GM19372 (cell line): ENCODE measurements at regions not wholly inside any gene's neighbourhood (a gene's known extent, or its start where the extent isn't known, plus 50 kb on each side); places are given as distances from the start of the nearest gene placed in this dataset.

Source experiments
- ATAC-seq: cut with Tn5 transposase; IDR thresholded peaks from one replicate; pipeline ENCODE4 v1.9.1; 2021; ENCODE audit warnings: mild to moderate bottlenecking, low read depth, moderate library complexity; ENCODE audit not compliant: unreplicated experiment

DNA sequence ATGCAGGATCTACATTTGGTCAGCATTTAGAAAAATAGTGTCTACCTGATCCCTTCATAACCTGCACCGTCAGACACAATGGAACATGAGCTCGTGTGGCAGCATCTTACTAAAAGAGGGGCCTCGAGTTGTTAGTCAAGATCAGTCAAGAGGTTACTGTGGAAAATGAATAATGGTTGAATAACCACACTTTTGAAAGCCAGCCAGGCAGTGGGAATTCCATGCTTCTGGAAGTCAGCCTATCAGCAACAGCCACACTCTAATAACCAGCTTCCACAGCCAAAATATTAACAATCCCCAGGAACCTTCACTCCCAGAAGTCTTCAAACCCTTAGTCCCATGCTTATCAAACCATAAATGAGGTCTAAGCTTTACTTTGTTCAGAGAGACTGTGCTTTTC lies 234.3 kb downstream of the HS3ST1 start:
- no peak for ATAC-seq

DNA sequence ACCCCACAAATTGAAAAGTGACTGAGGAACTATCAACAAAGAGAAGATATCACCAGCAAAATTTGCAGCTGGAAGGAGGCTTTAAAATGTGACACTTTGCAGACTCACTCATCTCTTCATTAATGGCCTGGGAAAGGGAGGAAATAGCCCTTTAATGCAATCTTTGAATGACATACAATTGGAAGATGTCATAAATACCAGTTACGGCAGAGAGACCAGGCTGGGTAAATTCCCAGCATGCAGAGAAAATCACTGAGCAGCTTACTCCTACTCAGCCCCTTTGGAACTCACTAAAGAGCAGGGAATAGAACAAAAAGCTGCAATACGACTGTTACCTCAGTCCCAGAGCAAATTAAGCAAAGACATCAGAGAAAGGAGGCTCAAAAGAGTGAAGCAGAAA lies 238.9 kb downstream of the HS3ST1 start:
- no peak for ATAC-seq

DNA sequence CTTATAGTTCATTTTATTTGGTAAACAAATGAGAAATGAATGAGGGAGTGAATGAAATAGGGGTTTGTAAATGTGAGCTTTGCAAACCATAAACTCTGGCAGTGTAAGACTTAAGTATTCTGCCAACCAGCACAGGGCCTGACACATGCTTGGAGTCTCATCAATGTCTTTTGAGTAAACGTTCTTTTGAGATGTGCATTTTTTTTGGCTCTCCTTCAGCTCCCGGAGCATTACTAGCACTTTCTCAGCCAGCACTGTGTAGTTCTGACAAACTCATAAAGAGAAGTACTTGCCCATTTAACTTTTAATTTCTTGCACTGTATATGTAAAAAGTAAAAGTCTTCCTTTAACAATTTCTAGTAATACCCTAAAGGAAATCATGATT lies 245.3 kb downstream of the HS3ST1 start:
- no peak for ATAC-seq

DNA sequence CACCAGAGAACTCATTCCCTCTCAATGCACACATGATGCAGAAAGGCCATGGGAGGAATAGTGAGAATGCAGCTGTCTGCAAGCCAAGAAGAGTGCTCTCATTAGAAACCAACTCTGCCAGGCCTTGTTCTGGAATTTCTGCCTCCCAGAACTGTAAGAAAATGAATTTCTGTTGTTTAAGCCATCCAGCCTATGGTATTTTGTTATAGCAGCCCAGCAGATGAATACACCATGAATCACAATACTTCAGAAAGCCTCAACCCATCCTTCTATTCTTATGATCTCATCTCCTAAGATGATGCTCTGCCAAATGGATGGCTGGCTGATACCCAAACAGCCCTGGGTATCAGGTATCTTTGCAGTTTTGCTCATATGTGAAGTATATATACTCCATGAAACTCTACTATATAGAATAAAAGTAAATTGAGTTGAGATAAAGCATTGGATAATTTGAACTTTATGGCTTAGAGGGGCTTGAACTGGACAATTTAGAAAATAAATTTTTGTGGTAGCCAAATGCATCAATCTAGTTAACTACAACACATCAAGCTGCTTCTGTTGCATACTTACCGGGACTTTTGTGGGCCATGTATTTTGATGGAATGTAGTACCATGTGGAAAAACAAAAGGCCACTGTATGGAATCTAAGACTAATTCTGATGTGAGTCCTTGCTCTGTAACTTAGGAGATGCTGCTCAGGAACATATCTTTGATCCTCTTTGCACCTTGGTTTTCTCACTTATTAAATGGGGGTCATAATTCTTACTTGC lies 245.9 kb downstream of the HS3ST1 start:
- ATAC-seq = no peak

DNA sequence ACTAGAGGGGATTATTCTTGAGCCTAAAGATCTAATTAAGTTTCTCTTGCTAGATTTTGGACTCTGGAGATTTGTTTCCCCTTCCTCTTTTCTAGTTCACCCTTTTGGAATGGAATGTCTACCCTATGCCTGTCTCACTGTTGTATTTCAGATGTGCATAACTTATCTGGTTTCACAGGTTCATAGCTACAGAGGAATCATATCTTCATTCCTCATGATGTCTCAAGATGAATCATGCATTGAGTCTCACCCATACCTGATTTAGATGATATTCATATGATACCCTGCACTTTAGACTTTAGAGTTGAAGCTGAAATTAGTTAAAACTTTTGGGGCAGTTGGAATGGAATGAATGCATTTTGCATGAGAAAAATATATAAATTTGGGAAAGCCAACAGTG lies 246.7 kb downstream of the HS3ST1 start:
- ATAC-seq = no peak

DNA sequence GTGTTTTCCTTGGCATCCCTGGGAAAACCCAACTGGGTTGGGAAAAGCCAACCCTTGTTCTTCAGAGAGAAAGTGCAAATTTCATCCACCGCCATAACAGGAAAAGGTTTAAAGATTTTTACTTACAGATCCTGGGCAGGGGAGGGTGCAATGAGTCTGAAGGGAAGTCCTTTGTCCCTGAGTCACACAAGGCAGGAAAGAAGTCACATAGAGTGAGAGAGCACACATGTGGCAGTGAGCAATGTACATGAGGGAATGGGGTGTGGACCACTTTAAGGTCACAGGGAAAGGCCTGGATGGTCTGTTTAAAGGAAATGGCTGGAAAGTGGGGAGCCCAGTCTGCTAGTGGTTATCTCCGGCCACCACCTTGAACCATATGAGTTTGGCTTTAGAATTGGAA lies 248.9 kb downstream of the HS3ST1 start:
- ATAC-seq = no peak

DNA sequence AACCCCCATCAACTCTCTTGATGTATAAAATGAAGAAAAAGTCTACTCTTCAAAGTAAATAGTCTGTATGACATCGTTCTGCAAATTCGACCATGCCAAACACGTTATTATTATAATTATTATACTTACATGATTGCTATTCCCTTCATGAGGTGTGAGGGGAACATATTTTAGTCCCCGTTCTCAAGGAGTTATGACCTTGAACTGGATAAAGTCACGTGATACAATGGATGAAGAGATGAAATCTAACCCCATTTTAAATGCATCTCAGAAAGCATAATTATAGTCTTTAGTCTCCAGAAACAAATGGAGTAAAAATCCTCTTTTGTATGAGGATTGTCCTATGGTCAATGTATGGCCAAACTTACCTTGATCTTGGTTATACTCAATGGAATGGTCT lies 250.3 kb downstream of the HS3ST1 start:
- ATAC-seq = no peak

DNA sequence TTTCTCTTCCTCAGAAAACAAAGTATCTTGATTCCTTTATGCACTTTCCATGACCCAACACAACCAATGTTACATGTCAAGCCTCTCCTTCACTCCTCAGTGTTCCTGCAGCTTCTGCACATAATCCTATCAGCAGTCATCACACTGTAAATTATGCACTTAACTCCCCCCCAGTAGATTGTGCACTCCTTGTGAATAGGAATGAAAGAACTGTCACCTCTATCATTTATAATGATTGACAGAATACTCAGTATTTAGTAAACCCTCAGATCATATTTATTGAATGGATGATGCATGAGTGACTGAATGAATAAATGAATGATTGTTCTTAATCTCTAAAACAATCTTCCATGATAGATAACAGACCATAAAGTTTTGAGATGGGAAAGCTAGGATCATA lies 253.3 kb downstream of the HS3ST1 start:
- no peak for ATAC-seq

DNA sequence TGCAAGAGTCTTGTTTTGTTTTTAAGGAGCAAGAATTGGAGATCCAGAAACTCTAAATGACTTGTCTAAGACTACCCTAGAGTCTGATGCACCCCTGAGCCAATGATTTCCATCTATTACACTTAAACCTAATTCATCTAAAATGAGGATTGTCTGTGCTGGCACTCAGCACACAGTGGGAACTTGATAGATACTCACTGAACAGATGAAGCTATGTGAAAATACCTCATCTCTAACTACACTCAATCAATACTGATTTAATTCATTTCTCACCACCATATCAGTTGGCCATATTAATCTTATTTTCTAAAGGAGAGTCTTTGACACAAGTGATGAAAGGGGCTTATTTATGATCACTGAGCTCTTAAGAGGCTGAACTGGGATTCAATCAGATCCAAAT lies 262.1 kb downstream of the HS3ST1 start:
- no peak for ATAC-seq

DNA sequence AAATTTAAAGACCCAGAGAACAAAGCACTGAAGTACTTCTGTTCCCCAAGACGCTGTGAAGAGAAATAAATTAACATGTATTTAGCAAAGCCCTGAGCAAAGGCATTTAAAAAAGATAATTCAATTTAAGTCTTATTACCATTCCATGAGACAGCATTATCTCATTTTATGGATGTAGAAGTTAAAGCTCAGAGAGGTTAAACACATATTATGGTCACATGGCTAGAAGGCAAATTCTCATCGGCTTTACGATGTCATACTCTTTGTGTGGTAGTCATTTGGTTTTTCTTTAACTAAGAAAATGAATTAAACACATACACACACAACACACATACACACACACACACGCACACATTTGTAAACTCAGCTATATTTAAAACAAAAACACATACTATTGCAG lies 262.7 kb downstream of the HS3ST1 start:
- ATAC-seq = no peak

DNA sequence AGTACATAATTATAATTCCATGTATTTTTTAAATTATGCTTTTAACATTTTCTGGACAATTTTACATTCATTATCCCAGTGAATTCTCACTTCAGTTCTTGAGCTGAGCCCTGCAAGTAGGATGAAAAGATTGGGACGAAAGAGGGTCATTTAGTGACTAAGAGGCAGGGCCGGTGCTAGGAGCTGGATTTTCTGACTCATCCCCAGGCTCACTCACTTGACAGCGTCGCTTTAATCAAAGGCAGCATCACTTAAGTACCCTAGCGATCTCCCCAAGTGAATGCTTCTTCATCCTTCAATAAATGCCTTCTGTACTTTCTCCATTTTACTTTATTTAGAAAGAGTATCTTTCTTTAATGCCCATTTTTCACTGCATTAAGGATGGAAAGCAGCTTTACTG lies 263.6 kb downstream of the HS3ST1 start:
- no peak for ATAC-seq

DNA sequence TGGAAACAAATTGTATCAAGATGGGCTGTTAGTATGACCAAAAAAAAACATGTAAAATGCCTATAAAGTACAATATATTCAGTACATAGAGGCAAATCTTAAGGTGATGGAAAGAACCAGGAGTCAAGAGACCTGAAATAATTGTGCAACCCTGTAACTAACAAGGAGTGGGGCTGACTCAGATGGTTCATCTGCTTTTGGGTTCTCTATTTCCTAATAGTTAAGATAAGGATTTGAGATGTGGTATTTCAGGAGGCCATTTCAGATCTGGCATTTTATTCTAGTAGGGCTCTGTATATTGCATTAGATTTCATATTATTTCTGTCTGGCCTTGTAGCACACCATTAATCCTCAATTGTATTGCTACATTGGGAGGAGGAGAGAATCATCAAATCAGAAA lies 268.4 kb downstream of the HS3ST1 start:
- no peak for ATAC-seq

DNA sequence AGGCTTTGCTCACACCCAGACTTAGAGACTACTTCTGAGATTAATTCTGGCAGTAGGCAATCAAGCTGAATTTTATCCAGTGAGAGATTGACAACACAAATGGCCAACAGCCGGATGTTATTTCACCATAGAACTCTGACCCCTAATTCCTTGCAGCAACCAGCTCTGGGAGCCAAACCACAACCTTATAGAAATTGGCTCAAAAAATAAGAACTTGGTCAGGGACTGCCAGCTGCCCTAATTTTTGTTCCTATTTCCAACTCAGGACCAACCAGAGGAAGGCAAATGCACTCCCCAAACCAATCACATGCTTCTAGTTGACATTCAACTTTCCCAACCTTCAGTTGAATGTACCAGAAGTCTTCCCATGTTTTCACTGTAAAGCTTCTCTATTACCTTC lies 269.7 kb downstream of the HS3ST1 start:
- ATAC-seq = no peak

DNA sequence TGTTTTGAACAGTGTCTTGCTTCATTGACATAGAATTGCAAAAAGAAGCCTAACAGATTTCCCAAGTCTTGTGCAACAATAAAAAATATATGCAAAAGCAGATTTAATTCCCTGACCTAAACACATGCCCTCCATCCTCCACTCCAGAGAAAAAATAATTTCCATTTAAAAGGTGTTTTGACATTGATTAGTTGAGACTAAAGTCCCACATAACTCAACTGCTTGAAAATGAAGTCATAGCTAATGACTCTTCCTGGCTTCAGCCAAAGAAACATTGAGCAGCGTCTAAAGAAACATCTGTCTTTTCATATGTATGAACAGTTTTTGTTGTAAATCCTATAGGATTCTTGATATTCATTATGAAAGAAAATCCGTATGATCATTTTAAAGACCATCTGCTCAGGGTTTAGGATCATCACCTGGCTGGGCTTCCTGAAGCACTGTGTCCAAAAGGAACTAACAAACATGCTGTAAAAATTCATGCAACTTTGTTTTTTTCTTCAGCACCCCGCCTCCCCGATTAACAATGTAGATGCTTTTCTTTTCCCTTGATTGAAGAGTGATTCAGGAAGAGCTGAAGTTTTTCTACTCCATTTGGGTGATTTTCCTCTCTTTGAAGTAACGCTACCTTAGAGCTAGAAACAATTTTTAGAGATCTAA lies 273.4 kb downstream of the HS3ST1 start:
- ATAC-seq = no peak

DNA sequence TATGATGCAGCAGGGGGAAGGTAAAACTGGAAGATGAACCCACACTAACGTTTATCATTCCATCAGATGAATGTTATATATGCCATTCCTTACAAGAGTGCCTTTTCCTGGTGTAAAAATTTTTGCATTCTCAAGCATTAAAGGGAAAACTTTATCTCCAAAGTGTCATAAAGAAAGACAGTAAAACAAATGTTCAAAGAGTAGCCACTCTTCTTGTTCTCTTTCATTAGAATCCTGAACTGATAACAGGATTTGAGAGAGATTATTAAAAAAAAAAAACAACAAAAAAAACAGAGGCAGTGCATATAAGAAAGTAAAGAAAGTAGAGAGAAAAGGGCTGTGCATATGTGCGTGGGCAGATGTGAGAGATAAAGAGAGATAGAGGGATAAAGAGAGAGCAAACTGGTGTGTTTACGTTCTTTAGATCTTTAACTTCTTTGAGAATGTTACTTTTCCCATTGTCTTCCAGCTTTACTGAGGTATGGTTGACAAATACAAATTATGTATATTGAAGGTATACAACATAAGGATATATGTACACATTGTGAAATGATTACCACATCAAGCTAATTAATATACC lies 275.4 kb downstream of the HS3ST1 start:
- no peak for ATAC-seq

DNA sequence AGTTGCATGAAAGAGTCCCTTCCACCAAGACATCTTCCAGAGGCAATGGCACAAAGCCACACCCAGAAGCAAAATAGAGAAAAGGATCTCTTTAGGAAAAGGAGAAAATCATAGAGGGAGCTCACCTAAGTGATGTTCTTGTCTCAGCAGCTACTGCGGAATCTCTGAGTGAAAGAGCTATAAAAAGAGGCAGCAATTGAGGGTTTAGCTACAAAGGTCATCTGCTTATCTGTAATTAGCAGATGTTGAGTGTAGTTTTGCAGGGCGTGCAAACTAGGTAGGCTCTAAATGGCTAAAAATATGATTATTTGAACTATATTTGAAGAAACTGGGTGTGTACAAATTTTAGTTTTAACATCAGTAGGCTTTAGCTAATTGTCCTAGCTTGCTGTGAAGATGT lies 276.0 kb downstream of the HS3ST1 start:
- ATAC-seq = no peak

DNA sequence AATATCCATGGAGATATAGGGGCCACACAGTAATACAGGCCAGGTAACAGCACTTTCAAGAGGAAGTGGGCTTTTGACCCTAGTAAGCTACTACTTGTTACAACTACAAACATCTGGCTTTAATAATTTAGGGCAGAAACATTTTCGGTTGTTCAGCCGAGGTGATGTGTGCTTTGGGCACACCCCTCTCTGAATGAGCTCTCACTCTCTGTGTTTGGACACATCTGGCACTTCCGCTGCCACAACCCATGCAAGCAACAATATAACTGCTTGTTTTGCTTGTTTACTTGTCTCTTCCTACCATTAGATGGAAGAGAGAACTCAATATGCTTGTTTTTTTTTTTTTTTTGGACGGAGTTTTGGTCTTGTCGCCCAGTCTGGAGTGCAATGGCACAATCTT lies 277.2 kb downstream of the HS3ST1 start:
- ATAC-seq = no peak

DNA sequence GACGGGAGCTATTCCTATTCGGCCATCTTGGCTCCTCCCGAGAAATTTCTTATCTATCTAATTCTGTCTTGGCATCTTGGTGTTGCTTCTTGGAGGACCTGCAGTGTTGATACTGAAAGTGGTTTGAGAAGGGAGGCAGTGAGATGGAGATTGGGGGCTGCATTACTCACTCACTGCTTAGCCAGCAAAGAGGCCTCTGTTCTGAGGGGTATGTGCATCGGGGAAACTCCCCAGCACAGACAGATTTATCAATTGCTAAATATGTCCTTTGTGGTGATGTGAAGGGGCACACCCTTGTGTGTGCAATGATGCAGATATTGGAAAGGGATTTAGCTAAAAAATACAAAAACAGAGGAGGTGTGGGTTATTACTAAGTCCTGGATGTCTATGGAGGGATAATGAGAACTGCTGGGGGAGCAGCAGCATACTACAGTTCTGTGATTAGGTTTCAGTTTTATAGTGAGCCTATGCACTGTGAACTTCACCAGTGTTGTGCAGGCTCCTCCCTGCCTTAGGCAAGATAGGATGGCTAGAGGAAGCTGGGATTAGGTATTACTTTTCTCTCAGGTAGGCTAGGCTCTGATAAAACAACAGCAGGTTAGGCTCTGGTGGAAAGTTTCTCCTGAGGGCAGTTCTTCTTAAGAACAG lies 279.0 kb downstream of the HS3ST1 start:
- ATAC-seq = no peak

DNA sequence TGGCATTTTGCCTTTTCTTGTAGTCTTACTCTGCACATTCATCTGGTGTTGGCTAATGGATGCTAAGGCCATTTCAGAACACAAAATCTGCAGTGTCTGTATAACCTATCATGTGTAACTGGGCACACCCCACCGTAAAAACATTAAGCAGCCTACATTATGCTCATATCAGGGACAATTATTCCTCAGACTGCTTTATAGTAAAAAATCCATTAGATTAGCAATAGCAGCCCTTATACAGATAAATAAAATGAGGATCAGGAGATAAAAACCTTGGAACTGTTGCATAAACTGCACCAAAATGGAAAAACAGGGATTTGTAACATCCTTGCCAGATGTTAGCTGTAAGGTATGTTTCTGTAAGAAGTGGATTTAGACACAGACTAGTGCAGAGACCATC lies 288.8 kb downstream of the HS3ST1 start:
- ATAC-seq = no peak

DNA sequence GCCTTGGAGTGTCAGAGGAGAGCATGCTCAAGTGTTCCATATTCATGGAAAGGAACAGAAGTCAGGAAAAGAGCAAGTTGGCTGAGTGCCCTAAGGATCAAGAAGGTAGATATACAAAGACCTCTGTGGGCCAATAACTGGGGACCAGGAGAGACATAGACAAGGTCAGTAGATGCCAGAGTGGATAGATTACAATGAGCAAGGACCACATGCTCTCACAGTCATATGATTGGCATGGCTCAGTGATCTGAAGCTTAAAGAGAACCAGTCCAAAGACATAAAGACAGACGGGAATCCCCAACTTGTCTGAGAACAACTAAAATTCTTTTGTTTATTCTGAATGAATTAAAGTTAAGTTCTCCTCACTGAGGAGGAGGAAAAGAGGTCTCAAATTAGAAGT lies 289.7 kb downstream of the HS3ST1 start:
- ATAC-seq = no peak

DNA sequence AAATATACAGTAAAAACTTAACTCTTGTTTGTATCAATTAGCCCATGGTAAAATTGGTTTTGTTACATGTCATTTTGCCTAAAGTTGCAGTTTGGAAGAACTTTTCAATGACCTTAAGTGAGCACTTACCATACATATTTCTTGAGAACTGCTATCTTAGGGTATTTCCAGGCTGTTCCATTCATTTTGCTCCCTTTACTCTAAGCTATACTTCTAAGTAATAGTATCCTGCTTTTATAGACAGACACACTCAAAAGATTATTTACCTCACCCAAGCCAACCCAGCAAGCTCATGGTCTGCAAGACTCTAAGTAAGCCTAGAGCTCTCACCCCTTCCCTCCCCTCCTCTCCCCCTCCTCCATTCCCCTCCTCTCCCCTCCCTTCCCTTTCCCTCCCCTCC lies 294.0 kb downstream of the HS3ST1 start:
- ATAC-seq = no peak

DNA sequence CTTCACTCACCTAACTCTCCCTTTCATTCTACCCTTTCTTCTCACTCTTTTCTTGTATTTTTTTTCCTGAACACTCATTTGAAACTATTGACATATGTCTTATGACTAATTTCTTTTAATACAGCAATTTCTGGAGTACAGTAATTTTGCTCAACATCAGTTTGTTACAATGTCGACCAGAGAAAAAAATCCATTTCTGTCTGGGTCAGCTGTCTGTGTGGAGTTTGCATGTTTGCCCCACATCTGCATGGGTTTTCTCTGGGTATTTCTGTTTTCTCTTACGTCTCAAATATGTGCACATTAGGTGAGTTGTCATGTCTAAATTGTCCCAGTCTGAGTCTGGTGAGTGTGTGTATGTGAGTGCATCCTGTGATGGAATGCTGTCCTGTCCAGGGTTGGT lies 294.8 kb downstream of the HS3ST1 start:
- ATAC-seq = no peak
